MV-4-11 (cell line): ENCODE measurements at regions not wholly inside any gene's neighbourhood (a gene's known extent, or its start where the extent isn't known, plus 50 kb on each side); places are given as distances from the start of the nearest gene placed in this dataset.
"Not testable (repeated sequence)": the region's sequence is repeated elsewhere in the genome, so short reads cannot be mapped to it uniquely, and the experiment has no call there.

ENCODE experiments used
- DNase-seq: peaks from one replicate; lab custom pipeline; 2025; lab: John Stamatoyannopoulos, UW

DNA sequence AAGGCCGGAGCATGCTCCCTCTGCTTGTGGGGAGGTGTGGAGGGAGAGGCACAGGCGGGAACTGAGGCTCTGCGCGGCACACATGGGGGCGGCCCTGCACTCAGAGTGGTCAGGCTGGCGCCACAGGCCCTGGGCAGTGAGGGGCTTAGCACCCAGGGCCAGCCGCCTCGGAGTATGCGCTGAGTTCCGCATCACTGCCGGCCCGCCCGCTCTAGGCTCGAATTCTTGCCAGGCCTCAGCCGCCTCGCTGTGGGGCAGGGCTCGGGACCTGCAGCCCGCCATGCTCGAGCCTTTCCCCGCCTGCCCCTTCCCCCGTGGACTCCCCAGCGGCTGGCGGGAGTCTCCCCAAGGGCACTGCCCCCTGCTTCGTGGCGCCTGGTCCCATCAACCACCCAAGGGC, 905.9 kb downstream of the SPATA31A6 start:
- DNase-seq: not testable (repeated sequence)

DNA sequence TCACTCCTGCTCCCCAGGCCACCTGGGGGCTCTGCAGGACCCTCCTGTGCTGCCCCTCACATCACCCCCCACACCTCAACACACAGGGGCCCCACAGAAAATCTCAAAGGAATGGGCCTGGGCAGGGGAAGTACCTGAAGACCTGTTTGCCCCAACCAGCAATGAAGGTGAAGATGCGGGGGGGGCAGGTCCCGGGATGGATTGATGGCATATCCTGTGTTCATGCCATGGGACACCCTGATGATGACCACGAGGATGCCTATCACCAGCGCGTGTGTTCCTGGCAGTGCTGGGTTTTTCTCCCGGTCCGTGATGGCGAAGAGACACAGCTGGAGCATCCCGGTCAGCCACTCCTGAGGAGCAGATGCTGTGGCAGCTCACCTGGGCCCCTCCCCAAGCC, 926.9 kb downstream of the SPATA31A6 start:
- not testable (repeated sequence) for DNase-seq

DNA sequence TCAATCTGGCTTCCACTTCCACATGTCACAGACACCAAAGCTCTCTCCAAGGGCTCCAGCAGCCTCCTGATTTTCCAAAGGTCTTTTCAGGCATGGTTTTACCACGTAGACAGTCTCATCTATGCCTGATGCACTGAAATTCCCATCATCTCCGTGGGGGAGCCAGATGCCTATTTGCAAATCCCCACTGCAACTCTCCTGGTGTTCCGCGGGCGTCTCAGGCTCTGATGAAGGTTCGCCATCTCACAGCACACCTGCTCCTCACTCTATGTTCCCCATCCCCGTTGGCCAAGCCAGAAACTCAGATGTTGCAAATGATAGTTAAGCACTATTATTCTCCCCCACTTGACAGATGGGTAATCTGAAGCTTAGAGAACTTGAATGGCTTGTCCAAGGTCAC, 929.4 kb downstream of the SPATA31A6 start:
- not testable (repeated sequence) for DNase-seq

DNA sequence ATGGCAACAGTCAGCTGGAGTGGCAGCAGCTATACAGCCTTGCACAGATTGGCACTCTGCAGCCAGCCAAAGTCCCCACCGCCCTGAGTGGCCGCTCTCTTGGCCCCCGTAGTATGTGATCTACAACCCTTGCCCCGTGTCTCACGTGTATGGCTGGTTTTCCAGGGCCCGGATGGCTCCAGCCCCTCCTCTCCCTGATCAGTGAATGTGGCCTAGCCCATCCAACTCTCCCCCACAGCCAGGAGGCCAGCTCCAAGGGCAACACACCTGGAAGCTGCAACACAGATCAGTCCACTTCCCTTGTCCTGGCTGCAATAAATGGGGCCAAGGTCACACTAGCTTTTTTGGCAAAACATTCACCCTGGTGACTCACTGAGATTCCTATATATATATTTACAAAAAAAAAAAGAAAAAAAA, 932.4 kb downstream of the SPATA31A6 start:
- peak; percentile 44 for DNase-seq

DNA sequence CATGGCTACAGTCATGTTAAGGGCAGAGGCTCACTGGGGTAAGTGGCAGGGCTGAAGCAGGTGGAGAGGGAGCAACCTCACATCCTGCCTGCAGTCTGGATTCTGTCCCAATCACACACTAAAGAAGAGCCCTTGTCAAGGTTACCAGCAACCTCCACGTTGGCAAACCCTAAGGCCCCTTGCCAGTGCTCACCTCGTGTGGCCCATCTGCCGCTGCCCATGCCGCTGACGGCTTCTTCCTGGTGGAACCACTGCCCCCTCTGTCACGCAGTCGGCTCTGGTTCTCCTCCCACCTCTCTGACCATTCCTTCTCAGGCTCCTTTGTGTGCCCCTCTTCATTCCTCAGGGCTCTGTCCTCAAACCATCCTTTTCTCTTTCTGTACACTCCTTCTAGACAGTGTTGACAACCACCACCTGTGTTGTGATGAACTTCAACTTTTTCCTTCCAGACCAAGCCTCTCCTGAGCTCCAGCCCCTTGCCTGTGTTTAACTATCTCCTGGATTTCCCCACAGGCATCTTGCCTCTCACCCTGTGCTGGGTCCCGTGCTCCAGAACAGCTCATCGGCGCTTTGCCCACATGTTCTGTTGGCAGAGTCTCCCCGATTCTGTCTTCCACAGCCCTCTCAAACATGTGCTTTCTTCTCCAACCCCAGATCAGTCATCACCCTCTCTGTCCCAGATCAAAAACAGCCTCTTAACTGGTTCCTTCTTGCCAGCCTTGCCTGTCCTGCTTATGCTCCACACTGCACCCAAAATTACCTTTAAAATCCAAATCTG, 934.8 kb downstream of the SPATA31A6 start:
- not testable (repeated sequence) for DNase-seq

DNA sequence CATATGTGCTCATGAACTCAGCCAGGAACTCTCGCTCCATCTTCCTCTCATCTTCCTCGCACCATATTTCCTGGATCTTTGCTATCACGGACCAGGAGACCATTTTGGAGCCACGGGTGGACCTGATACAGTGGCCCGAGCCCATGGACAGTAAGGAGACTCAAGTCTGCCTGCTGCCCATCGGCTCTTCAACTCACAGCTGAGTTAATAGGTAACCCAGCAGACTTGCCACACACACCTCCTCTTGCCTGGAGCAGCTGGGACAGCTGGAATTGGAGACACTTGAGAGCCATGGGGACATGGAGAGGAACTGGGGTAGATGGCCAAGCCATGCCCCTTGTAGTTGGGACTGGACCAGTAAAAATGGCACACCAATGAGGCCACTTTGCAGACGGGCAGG, 936.1 kb downstream of the SPATA31A6 start:
- DNase-seq: not testable (repeated sequence)

DNA sequence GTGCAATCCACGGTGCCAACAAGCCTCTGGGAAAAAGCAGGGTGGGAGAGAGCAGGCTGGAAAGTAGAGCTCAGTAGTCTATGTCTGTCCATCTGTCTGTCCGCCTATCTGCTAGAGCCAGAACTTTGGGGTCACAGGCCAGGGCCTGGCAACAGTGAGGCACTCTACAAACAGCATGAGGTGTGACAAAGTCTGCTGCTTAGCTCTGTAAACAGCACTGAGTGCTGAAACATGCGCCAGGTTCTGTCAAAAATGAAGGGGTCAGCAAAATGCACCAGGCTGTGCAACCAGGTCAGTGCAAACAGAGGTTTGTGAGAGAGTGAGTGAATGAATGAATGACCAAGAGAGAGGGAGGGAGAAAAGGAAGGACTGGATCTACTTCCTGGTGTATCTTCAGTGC, 936.5 kb downstream of the SPATA31A6 start:
- DNase-seq: not testable (repeated sequence)

DNA sequence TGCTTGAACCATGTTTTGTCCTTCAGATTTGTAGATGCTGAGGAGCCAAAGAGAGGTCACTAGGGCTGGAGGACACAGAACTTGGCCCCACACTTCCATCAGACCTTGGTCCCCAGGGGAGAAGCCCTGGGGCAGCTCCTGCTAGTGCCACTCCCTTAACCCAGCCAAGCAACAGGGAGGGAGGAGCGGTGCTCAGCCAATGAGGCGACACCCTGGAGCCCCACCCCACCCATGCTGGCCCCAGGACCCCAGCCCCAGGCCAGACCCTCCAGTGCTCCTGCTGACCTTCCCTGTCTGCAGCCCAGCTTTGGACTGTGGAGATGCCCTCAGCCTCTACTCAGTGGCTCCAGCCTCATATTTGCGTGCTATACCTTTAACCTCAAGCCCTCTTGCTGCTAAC, 942.4 kb downstream of the SPATA31A6 start:
- not testable (repeated sequence) for DNase-seq

DNA sequence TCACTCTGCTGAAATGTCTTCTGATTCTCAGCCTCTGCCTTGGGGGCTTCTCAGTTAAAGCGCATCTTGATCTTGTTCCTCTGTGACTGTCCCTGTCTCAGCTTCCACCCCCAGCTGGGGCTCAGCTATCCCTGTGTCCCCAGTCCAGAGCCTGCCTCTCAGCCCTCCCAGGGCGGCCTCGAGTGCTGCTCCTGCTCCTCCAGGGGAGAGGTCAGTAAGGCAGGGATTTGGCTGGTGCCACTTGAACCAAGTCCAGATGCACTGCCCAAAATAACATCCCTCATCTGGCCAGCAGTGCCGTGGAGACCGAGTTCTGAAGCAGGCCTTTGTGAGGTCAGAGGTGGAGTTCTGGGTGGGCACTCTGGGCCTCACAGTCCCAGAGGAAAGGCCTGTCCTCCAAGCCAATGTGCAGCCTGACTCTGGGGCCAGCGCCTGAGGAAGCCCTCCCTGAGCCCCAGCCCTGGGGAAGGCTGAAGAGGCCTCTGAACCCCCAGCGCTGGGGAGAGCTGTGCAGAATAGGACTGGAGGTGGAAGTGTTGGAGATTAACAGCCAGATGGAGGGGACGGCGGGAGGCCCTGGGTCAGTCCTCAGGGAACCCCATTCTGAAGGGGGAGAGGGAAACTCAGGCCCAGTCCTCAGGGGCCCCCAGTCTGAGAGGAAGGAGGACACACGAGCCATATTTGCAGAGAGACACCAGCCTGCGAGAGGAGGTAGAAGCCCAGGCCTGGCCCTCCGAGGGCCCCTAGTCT, 943.7 kb downstream of the SPATA31A6 start:
- DNase-seq: not testable (repeated sequence)

DNA sequence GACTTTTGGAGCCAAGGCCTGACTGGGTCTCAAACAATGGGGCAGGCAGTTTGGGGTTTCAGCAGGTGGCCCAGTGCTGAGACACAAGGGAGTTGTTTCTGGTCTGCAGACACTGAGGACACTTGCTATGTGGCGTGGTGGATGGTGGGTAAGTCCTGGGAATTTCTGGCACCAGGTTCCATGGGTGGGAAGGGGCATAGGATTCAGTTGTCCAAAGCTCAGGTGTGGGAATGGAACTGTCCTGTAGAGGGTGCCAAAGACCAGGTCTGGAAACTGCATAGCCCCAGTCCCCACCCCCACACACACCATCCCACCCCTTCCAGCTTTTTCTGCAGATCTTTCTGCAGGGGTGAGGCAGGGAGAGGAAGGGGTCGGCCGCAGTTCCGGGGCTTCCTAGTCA, 944.5 kb downstream of the SPATA31A6 start:
- not testable (repeated sequence) for DNase-seq

DNA sequence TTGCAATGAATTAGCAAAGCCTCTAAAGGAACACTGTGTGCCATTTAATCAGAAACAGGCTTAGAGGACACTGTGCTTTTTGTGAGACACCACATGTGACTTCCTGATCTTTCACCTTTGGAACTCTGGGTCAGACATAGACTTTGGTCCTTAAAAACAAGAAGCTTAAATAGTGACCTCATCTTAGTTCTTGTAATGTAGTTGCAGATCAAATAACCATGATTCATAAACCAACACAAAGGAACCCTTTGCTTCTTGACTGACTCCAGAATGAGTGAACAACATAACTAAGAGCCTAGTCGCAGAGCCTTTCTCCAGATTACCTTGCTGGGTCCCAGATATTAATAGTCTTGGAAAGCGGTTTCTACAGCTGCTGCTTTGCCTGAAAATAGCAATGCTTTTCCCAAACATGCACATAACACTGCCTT, 947.3 kb downstream of the SPATA31A6 start:
- DNase-seq: not testable (repeated sequence)

DNA sequence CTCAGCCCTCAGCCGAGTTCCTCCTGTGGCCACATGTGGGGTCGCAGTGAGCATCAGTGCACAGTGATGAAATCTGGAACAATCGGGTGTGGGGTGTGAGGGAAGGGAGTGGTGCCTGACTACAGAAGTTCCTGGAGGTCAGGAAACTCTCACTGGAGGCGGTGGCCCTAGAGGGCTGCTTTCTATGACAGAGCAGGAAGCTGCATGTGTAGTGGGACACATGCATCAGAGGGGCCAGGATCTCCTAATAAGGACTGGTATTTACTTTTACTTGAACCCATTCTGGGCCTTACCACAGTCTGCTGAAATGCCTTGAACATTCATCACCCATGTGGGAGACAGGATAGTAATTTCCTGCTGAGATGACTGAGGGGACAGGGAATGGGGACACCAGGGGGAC, 952.0 kb downstream of the SPATA31A6 start:
- DNase-seq: peak; percentile 66

DNA sequence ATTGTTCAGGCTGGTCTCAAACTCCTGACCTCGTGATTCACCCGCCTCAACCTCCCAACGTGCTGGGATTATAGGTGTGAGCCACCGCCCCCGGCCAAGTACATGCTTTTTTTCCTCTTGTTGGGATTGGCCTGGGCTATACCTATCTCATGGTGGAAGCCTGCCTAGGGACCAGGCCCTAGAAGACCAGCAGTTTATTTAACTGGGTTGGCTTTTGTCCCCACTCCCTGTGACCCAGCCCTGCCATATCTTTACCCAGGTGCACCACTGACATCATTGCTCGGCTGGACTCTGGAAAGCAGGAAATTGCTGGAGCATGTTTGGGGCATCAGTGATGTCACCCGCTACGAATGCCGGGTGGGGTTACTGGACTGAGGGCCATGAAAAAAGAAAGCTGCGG, 955.5 kb downstream of the SPATA31A6 start:
- DNase-seq: not testable (repeated sequence)

DNA sequence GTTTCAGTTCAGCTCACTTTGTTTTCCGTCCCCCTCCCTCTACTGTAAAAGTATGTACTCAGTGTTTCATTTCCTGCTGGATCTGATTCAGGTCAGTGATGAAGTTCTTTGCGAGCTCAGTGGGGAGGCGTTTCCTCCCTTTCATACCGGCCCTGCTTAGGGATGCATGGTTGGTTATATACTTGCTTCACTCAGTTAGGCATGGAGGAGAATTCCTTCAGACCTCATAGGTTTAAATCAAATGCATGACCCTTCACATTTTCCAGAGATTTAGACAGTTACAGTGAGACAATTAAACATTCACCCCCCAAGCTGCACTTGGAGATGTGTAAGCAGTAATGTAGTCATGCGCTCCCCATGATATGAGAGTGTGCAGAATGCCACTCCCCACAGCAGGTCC, 955.9 kb downstream of the SPATA31A6 start:
- DNase-seq: not testable (repeated sequence)

DNA sequence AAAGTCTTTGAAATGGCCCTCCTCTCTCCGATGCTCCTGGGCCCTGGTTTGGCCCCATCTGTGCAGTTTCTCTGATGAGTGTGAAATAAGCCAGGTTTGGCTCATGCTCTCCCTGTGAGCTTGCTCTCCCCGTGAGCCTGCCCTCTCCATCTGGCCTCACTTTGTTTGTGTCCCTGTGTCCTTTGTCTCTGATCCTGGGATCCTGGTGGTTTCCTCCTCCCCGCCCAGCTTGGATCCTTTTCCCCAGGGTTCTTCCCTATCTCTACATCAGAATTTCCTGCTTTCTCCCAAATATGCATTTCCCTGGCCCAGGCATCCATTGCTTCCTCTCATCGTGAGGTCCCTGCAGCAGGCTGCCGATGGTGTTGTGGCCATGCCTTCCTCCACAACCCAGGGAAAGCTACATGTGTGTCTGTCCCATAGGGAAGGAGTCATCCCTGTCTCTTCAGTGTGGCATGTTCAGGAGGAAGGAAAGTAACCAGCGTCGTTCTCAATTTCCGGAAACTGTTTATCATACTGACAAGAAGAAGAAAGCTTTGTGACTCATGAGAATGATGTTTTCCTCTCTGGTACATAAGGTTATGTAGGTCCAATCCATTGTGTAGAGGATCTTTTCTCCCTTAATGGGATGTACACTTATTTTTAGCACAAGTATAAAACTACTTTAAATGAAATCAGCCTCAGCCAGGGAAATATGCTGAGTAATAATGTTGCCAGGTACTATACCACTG, 956.6 kb downstream of the SPATA31A6 start:
- peak; percentile 58 for DNase-seq
